H1 (cell line): ENCODE measurements at regions not wholly inside any gene's neighbourhood (a gene's known extent, or its start where the extent isn't known, plus 50 kb on each side); places are given as distances from the start of the nearest gene placed in this dataset.

Source experiments
- CTCF ChIA-PET: fragments of 300-600 bp; sonication (Branson Sonifier 250); formaldehyde crosslinking; loops from one replicate; lab custom pipeline; 2021; ENCODE audit not compliant: partially characterized antibody; lab: Charles Lee
- POLR2A ChIA-PET: fragments of 300-600 bp; sonication (Branson Sonifier 250); formaldehyde crosslinking; loops from one replicate; lab custom pipeline; 2021; ENCODE audit warnings: inconsistent platforms; ENCODE audit not compliant: partially characterized antibody; lab: Charles Lee
- DNase-seq, 2 experiments: peaks; one replicate each; pipeline versions ENCODE4 v3.0.0 to v3.0.0-alpha.2; 2010 to 2022; ENCODE audit warnings: low spot score in 2 of 2, low read depth in 1 of 2, mixed read lengths in 1 of 2
- FAIRE-seq: peaks from 2 replicates; lab custom pipeline; 2011; peaks lifted over from hg19 to GRCh38; lab: Jason Lieb, UNC
- H2AFZ ChIP-seq: 2 replicates; pipeline ENCODE4 v1.8.1; 2012; ENCODE audit warnings: low read length, inconsistent platforms
- H2AK5ac ChIP-seq: 2 replicates; pipeline ENCODE4 v1.6.1; 2013; ENCODE audit warnings: low read depth, low read length
- H2BK120ac ChIP-seq: replicated peaks from 2 replicates; pipeline ENCODE3; 2013; ENCODE audit warnings: low read depth, low read length, inconsistent platforms
- H2BK12ac ChIP-seq: 2 replicates; pipeline ENCODE4 v1.6.1; 2013; ENCODE audit warnings: low read depth, low read length
- H2BK15ac ChIP-seq: 2 replicates; pipeline ENCODE4 v1.6.1; 2013; ENCODE audit warnings: low read length
- H2BK20ac ChIP-seq: 2 replicates; pipeline ENCODE4 v1.6.1; 2013; ENCODE audit warnings: low read length
- H2BK5ac ChIP-seq: 2 replicates; pipeline ENCODE4 v1.6.1; 2013; ENCODE audit warnings: low read depth, low read length
- H3K14ac ChIP-seq: 2 replicates; pipeline ENCODE4 v1.6.1; 2013; ENCODE audit warnings: inconsistent platforms; ENCODE audit not compliant: insufficient read length
- H3K18ac ChIP-seq: 2 replicates; pipeline ENCODE4 v1.6.1; 2013; ENCODE audit warnings: low read length; ENCODE audit errors: extremely low read depth
- H3K23ac ChIP-seq: 2 replicates; pipeline ENCODE4 v1.6.1; 2013; ENCODE audit warnings: inconsistent platforms; ENCODE audit not compliant: insufficient read length
- H3K23me2 ChIP-seq: 2 replicates; pipeline ENCODE4 v1.6.1; 2013; ENCODE audit warnings: low read depth, low read length
- H3K27ac ChIP-seq: 2 replicates; pipeline ENCODE4 v1.6.1; 2011; ENCODE audit warnings: low read depth, low read length, inconsistent platforms
- H3K27me3 ChIP-seq, 4 experiments: replicated peaks in 1 of 4; 1 replicate in 1 of 4; 2 replicates in 3 of 4; pipeline versions ENCODE4 v1.6.1 to v1.8.1; 2011 to 2013; ENCODE audit warnings: low read length in 3 of 4, mild to moderate bottlenecking in 3 of 4, inconsistent platforms in 2 of 4, mixed read lengths in 2 of 4, moderate library complexity in 1 of 4; ENCODE audit not compliant: control insufficient read depth in 3 of 4, insufficient read depth in 3 of 4; ENCODE audit errors: extremely low read depth in 1 of 4
- H3K36me3 ChIP-seq, 4 experiments: 2 replicates each; pipeline versions ENCODE4 v1.6.1 to v1.8.1; 2011 to 2013; ENCODE audit warnings: mild to moderate bottlenecking in 4 of 4, low read length in 3 of 4, moderate library complexity in 2 of 4, control low read depth in 1 of 4, inconsistent platforms in 1 of 4; ENCODE audit not compliant: insufficient read depth in 4 of 4, control insufficient read depth in 2 of 4
- H3K4ac ChIP-seq: replicated peaks from 2 replicates; pipeline ENCODE3; 2013; ENCODE audit warnings: low read length, low read depth, mixed read lengths, inconsistent platforms; ENCODE audit not compliant: insufficient read length
- H3K4me1 ChIP-seq, 4 experiments: replicated peaks in 1 of 4; 1 replicate in 1 of 4; 2 replicates in 3 of 4; pipeline versions ENCODE4 v1.6.1 to v1.8.1; 2011 to 2013; ENCODE audit warnings: low read length in 3 of 4, inconsistent platforms in 2 of 4, mixed read lengths in 1 of 4; ENCODE audit not compliant: insufficient read depth in 4 of 4, control insufficient read depth in 3 of 4
- H3K4me2 ChIP-seq, 2 experiments: 2 replicates each; pipeline versions ENCODE4 v1.6.1 to v1.8.1; 2011 to 2013; ENCODE audit warnings: low read depth in 2 of 2, low read length in 2 of 2, control low read depth in 1 of 2, inconsistent platforms in 1 of 2, mild to moderate bottlenecking in 1 of 2; ENCODE audit not compliant: insufficient read depth in 1 of 2
- H3K4me3 ChIP-seq, 4 experiments: fragments of 200-600, 300-600 bp in 1 of 4; sonication (generic), shearing (Covaris generic), sonication (Bioruptor Twin) in 1 of 4; 2 replicates each; pipeline versions ENCODE4 v1.5.1 to v1.8.1; 2011 to 2016; ENCODE audit warnings: low read length in 4 of 4, low read depth in 3 of 4, control low read depth in 2 of 4, inconsistent platforms in 2 of 4, mild to moderate bottlenecking in 2 of 4, mixed read lengths in 1 of 4, moderate library complexity in 1 of 4; ENCODE audit not compliant: insufficient read depth in 2 of 4; ENCODE audit errors: extremely low read depth in 1 of 4
- H3K56ac ChIP-seq: replicated peaks from 2 replicates; pipeline ENCODE3; 2013; ENCODE audit warnings: low read depth, mild to moderate bottlenecking, mixed read lengths, low read length, inconsistent platforms; ENCODE audit not compliant: insufficient read length
- H3K79me1 ChIP-seq: 2 replicates; pipeline ENCODE4 v1.6.1; 2013; ENCODE audit warnings: low read depth, low read length, control low read depth
- H3K79me2 ChIP-seq, 2 experiments: 2 replicates each; pipeline versions ENCODE4 v1.6.1 to v1.8.1; 2012 to 2013; ENCODE audit warnings: low read length in 2 of 2, mild to moderate bottlenecking in 2 of 2, inconsistent platforms in 1 of 2; ENCODE audit not compliant: insufficient read depth in 2 of 2, control insufficient read depth in 1 of 2
- H3K9ac ChIP-seq, 4 experiments: replicated peaks in 1 of 4; 1 replicate in 1 of 4; 2 replicates in 3 of 4; pipeline versions ENCODE4 v1.6.1 to v1.8.1; 2011 to 2013; ENCODE audit warnings: low read depth in 3 of 4, low read length in 3 of 4, control low read depth in 2 of 4, mild to moderate bottlenecking in 2 of 4, moderate library complexity in 2 of 4, inconsistent platforms in 1 of 4; ENCODE audit errors: extremely low read depth in 1 of 4
- H3K9me3 ChIP-seq, 2 experiments: 2 replicates each; pipeline versions ENCODE4 v1.6.1 to v1.8.1; 2012 to 2013; ENCODE audit warnings: mild to moderate bottlenecking in 2 of 2, moderate library complexity in 2 of 2, control low read depth in 1 of 2, inconsistent platforms in 1 of 2, low read depth in 1 of 2, low read length in 1 of 2, mixed read lengths in 1 of 2; ENCODE audit not compliant: insufficient read depth in 2 of 2
- H4K20me1 ChIP-seq, 2 experiments: replicated peaks in 1 of 2; 2 replicates each; pipeline versions ENCODE3 to v1.8.1; 2011 to 2013; ENCODE audit warnings: inconsistent platforms in 2 of 2, low read length in 2 of 2, mild to moderate bottlenecking in 1 of 2; ENCODE audit not compliant: insufficient read depth in 2 of 2, control insufficient read depth in 1 of 2
- H4K5ac ChIP-seq: 2 replicates; pipeline ENCODE4 v1.6.1; 2013; ENCODE audit warnings: low read length, low read depth, mixed read lengths, inconsistent platforms; ENCODE audit not compliant: insufficient read length
- H4K8ac ChIP-seq: 2 replicates; pipeline ENCODE4 v1.8.0; 2013; ENCODE audit warnings: mild to moderate bottlenecking, moderate library complexity, low read length, inconsistent platforms; ENCODE audit not compliant: insufficient read depth; ENCODE audit errors: extremely low read depth
- H4K91ac ChIP-seq: replicated peaks from 2 replicates; pipeline ENCODE3; 2013; ENCODE audit warnings: low read length, mixed read lengths, inconsistent platforms; ENCODE audit not compliant: insufficient read length
- BCL11A ChIP-seq, 2 experiments: IDR thresholded peaks; one replicate each; pipeline ENCODE4 v1.6.1; 2011; ENCODE audit warnings: low read depth in 2 of 2, low read length in 2 of 2, mild to moderate bottlenecking in 2 of 2
- CHD1 ChIP-seq: IDR thresholded peaks from 2 replicates; pipeline ENCODE4 v1.6.1; 2012; ENCODE audit warnings: low read depth, low read length, improper control_type of control experiment
- EZH2 ChIP-seq: fragments of 200-600 bp; sonication (generic); IDR thresholded peaks from 2 replicates; pipeline ENCODE4 v1.7.1; 2012; ENCODE audit warnings: low read depth, mild to moderate bottlenecking, moderate library complexity, low read length, inconsistent platforms; ENCODE audit not compliant: severe bottlenecking
- HDAC6 ChIP-seq: IDR thresholded peaks from one replicate; pipeline ENCODE4 v1.7.1; 2012; ENCODE audit warnings: low read depth, mild to moderate bottlenecking, inconsistent platforms, low read length, moderate library complexity
- KDM4A ChIP-seq: IDR thresholded peaks from one replicate; pipeline ENCODE4 v1.7.1; 2012; ENCODE audit warnings: low read depth, mild to moderate bottlenecking, moderate library complexity, low read length, inconsistent platforms; ENCODE audit not compliant: severe bottlenecking
- NRF1 ChIP-seq: IDR thresholded peaks from 2 replicates; pipeline ENCODE4 v1.6.1; 2011; ENCODE audit warnings: mild to moderate bottlenecking, low read depth, low read length, improper control_type of control experiment
- POLR2A ChIP-seq, 2 experiments: IDR thresholded peaks; 1 replicate in 1 of 2; 2 replicates in 1 of 2; pipeline ENCODE4 v1.6.1; 2011; ENCODE audit warnings: low read depth in 2 of 2, low read length in 2 of 2, mild to moderate bottlenecking in 2 of 2; ENCODE audit errors: control extremely low read depth in 1 of 2
- SIN3A ChIP-seq, 2 experiments: IDR thresholded peaks in 1 of 2; conservative IDR thresholded peaks in 1 of 2; 2 replicates each; pipeline ENCODE4 v1.6.1; 2011 to 2012; ENCODE audit warnings: low read length in 2 of 2, improper control_type of control experiment in 1 of 2, low read depth in 1 of 2, mild to moderate bottlenecking in 1 of 2
- SRF ChIP-seq: IDR thresholded peaks from 2 replicates; pipeline ENCODE4 v1.6.1; 2011; ENCODE audit warnings: mild to moderate bottlenecking, low read depth, low read length, moderate library complexity
- YY1 ChIP-seq: IDR thresholded peaks from 2 replicates; pipeline ENCODE4 v1.6.1; 2011; ENCODE audit warnings: low read depth, mild to moderate bottlenecking, low read length
- WGBS, 2 experiments: shearing (Covaris generic) in 1 of 2; methylation state at CpG; one replicate each; pipeline versions ENCODE4 v1.1.6 to v1.1.7; 2013 to 2015; ENCODE audit warnings: low lambda C conversion rate in 2 of 2, mixed read lengths in 2 of 2, inconsistent platforms in 1 of 2, low coverage in 1 of 2, missing lambda C conversion rate in 1 of 2; ENCODE audit not compliant: insufficient replicate concordance in 2 of 2, insufficient coverage in 1 of 2, insufficient read length in 1 of 2; ENCODE audit errors: extremely low coverage in 1 of 2, missing lambda C conversion rate in 1 of 2; 5-methylcytosine and 5-hydroxymethylcytosine counted together

DNA sequence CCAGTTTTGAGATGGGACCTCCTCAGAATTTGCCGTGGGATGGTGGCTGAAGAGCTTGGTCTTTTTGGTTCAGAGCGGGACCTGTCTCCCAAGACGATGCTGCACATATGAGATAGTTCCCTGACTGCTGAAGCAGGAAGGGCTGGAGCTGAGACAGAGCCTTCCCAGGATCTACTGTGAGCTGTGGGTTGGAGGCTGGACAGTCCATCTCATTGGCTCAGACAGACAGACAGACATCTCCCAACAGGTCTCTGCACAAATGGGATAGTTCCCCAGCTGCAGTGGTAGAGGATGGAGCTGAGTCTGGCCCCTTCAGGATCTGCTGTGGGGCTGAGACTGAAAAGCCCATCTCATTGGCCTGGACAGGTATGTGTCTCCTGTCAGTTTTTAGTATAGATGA lies 1145.6 kb upstream of the CADM2 start:
- H2BK120ac ChIP-seq, result no peak overlapping the region
- FAIRE-seq, result no peak
- TF ChIP-seq NRF1 (no peak), POLR2A (IDR thresholded peaks at IDR 0.05; ENCODE audit: control extremely low read depth in 1 of 2, low read depth in 2 of 2, low read length in 2 of 2) (no peak), BCL11A (IDR thresholded peaks at IDR 0.05; ENCODE audit: low read depth in 2 of 2, low read length in 2 of 2) (no peak), SRF (no peak), KDM4A (no peak), SIN3A (conservative IDR thresholded peaks at IDR 0.05 in 1 of 2, IDR thresholded peaks at IDR 0.05 in 1 of 2; ENCODE audit: low read depth in 1 of 2, low read length in 2 of 2) (no peak), HDAC6 (no peak), YY1 (no peak), CHD1 (no peak), EZH2 (no peak)

More for the DNA sequence above, 1145.6 kb upstream of the CADM2 start:
- Histone ChIP-seq H2BK20ac (no peak overlapping the region), H2BK12ac (no peak overlapping the region), H4K20me1 (no peaks in the 10 kb centered on the region), H4K8ac (no peak overlapping the region), H3K4ac (no peak overlapping the region), H3K9me3 (peaks cover 2 to 3% of the 10 kb centered on the region in 2 experiments; a peak in 1 of 4 replicates), H3K23me2 (no peaks in the 10 kb centered on the region; the same call in 1 of the 2 replicates), H3K56ac (no peak overlapping the region), H3K23ac (no peak overlapping the region), H3K36me3 (no peaks in the 10 kb centered on the region), H3K18ac (no peak overlapping the region), H4K5ac (no peak overlapping the region), H2AFZ (no peak overlapping the region), H3K79me2 (no peaks in the 10 kb centered on the region), H3K79me1 (no peaks in the 10 kb centered on the region), H4K91ac (no peak overlapping the region), H2AK5ac (no peak overlapping the region), H3K9ac (no peak overlapping the region), H3K4me2 (no peak overlapping the region), H2BK15ac (no peak overlapping the region), H2BK5ac (no peak overlapping the region), H3K14ac (no peak overlapping the region), H3K27ac (no peak overlapping the region), H3K4me3 (no peak overlapping the region), H3K27me3 (no peaks in the 10 kb centered on the region), H3K4me1 (no peaks in the 10 kb centered on the region)
- 100% methylated on average over 3 of the region's 3 CpGs; no CpG with 5 or more reads in 1 of the 2 experiments for WGBS, 2 experiments
- ChIA-PET POLR2A (no interaction called here), CTCF (no interaction called here)
- no peak for DNase-seq
